ENCODE measurements at regions not wholly inside any gene's neighbourhood (a gene's known extent, or its start where the extent isn't known, plus 50 kb on each side); places are given as distances from the start of the nearest gene placed in this dataset.

- no peak for FAIRE-seq
Observed at GRCh38 chr9:1713841-1714240, 301.3 kb upstream of the SMARCA2 start.

DNA sequence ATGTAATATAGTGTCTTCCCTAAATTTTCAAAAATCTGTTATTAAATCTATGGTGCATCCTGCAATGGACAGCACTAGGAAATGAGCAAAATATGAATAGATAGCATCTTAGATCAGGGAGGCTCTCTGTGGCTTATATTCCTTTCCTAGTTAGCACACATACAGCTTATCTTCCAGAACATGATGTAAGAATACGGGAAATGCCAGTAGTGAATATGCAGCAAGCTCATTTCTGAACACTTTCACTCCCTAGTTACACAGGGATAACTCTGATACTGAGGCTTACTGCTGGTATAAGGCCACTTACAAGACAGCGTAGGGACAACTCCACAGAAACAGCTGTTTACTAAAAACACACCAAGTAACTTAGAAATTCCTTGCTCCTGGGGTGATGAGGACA lies 297.3 kb upstream of the SMARCA2 start:
- FAIRE-seq = no peak

- FAIRE-seq = no peak
Observed at GRCh38 chr9:1718836-1719235, 296.3 kb upstream of the SMARCA2 start.

DNA sequence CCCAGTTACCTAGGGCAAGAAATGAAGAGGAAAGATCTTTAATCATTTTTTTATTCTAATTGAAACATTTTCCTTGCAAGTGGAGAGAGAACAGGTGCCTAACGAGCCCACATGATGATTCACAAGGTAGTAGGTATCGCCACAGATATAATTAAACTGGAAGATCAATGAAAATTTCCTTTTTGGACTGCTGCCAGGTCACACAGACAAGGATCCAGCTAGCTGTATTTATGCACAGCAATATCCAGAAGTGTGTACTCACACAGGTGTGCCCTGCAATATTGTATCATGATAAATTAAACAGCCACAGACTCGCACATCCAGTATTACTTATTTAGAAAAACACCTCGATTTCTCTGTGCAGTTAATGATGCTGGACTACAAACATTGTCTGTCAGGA lies 294.0 kb upstream of the SMARCA2 start:
- FAIRE-seq = no peak

- FAIRE-seq = no peak
Observed at GRCh38 chr9:1722404-1722803, 292.7 kb upstream of the SMARCA2 start.

- no peak for FAIRE-seq
Observed at GRCh38 chr9:1723522-1724015, 291.6 kb upstream of the SMARCA2 start.

DNA sequence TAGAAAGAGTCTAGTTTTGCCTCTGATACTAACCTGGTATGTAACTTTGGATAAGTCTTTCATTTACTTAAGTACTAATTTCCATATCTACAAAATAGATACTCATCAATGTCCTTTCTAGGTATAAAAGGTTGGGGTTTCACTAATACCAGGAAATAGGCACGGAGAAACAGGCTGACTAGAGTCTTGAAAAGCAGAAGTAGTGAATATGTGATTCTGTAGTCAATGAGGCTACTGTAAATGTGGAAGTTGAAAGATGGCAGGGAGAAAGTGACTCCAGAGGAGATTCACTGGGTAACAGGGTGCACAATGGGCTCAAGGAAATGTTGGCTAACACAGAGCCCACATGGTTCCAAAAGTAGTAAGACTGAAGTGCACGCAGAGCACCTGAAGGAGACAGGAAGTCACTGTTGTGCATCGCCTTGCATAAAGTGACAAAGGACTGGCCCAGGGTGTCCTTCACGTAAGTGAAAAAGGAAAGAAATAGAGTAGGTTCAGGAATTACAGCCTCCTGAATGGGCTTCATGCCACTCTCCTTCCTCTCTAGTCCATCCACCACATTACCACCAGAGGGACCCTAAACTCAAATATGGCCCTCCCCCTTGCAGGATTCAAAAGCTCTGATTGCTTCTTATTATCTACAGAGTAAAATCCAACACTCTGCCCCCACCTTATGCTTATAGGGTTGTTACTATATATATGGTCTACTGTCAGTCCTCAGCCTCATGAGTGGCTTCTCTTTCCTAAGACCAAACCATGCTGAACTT lies 288.0 kb upstream of the SMARCA2 start:
- FAIRE-seq = no peak

GRCh38 chr9:1729631-1730030 lies 285.5 kb upstream of the SMARCA2 start:
- no peak for FAIRE-seq

DNA sequence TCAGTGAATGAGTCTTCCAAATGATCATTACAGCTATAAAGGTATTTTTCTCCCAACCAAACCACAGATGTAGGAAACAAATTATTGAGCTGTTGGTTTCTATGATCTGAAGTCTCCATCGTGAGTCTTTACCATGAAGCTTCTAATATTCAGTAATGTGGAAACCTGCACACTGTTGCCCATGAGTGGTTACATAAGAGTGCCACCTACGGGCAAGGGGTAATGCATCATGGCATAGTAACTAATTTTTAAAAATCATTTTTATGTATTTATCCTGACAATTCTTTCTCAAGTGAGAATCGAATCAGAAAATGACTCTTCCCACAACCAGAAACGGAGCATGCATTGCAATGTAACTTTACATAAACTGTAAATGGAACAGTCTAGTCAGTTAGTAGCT lies 282.5 kb upstream of the SMARCA2 start:
- FAIRE-seq = no peak

DNA sequence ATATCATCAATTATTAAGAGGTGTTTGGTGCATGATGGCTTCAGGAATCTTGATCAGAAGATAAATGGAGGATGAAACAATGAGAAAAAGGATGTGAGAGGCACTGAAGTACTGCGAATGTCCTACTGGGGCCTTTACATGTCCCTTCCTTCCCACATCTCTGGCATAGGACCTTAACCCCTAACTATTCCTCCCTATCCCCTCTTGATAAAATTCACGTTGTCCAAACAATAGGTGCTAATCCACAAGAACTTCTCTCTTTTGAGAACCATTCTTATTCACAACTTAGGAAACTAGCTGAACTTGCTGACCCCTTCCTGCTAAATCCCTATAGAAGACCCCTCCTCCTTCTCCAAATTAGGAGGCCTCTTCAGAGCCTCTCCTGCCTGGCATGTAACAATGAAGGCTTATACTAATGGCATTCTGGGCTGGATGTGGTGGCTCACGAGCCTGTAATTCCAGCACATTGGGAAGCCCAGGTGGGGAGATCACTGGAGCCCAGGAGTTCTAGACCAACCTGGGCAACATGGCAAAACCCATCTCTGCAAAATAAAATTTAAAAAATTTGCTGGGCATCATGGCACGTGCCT lies 276.5 kb upstream of the SMARCA2 start:
- FAIRE-seq = no peak

DNA sequence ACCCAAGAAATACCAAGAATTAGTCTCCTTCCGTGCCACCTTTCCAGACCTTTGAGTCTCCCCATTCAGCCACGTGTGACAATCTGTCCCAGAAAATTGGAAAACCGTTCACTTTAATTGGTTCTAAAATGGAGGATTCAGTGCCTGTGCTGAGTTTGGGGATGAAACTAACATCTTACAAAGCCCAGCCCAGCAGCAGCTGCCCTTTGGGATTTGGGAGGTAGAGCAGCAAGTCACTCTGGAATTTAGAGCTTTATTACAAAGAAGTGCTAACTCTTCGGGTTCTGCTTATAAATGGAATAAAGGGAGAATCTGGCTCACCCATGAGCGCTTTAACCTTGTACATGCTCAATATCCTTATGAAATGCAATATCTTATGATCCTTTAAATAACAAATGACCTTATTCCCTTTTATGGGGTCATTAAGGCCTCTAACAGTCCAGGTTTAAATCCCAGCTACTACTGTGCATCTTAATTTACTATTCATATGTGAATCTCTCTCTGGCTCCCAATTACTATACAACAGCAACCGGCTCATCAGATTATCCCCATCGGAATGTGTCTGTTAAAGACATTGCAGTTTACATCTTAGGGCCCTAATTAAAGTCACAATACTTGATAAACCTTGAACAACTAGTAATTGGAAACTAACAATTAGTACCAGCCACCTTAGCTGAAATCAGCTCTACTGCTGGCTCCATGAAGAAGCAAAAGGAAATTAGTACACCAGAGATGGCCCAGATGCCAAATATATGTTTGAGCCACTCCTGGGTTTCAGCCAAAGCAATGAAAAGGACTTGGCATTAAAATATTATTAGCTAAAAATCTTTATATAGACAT lies 271.8 kb upstream of the SMARCA2 start:
- no peak for FAIRE-seq

- FAIRE-seq = no peak
Observed at GRCh38 chr9:1745980-1746379, 269.2 kb upstream of the SMARCA2 start.

- no peak for FAIRE-seq
Observed at GRCh38 chr9:1747417-1747967, 267.7 kb upstream of the SMARCA2 start.

- no peak for FAIRE-seq
Observed at GRCh38 chr9:1748407-1748806, 266.7 kb upstream of the SMARCA2 start.

- FAIRE-seq = no peak
Observed at GRCh38 chr9:1757186-1757585, 258.0 kb upstream of the SMARCA2 start.

DNA sequence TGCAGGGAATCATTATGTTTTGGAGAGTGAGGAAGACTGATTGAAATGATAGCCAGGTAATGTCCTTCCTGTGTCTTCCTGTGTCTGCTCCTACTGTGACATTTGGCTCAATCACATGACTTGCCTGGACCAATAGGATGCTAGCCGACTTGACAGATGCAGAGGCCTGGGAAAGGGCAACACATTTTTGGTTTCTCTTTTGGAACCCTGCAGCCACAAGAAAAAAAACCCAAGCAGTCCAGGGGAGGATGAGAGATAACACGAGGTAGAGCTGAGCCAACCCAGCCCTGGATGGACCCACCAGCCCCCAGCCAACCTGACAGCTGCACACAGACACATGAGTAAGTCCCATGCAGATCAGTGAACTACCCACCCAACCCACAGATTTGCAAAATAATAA lies 256.1 kb upstream of the SMARCA2 start:
- no peak for FAIRE-seq

GRCh38 chr9:1759771-1760300 lies 255.3 kb upstream of the SMARCA2 start:
- FAIRE-seq = no peak

DNA sequence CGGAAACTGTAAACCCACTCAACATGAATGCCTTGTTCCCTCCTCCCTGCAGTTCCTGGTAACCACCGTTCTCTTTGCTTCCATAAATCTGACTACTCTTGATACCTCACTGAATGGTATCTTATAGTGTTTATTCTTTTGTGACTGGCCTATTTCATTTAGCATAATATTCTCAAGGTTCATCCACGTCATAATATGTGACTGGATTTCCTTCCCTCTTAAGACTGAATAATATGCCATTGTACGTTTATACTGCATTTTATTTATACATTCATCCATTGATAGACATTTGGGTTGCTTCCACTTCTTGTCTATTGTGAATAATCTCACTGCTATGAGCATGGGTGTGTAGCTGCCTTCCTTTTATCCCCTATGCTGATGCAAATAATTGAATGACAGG lies 253.3 kb upstream of the SMARCA2 start:
- FAIRE-seq = no peak

DNA sequence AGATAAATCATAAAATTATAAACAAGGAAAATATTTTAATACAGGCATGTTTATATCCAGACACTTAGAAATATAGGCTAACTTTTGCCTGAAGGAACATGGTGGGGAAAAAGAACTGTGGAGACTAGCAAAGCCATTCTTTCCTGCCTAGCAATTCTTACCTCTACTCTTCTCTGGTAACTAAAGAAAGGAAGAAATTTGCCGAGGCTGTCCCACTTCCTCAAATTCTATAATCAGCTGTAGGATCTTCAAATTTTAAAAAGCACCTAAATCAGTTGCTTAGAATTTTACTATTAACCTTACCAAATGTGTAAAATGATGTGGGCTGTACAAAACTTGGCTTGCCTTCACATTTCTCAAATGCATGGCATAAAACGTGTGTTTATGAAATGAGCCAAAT lies 249.1 kb upstream of the SMARCA2 start:
- FAIRE-seq = no peak

DNA sequence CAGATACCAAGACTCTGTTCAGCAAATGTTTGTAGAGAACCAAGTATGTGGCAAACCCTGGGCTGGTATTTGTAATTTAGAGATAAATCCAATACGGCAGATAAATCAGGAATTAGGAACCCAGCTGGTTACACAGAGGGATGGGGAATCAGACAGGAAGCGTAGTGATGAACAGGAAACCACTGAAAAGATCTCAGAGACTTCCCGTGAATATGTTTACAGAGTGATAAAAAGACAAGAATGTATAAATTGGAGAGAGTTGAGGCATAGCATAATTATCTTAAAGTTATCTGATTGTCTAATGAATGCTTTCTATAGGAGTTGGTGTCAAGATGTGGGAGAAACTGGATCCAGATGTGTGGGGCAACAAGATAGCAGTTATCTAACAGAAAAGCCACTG lies 246.6 kb upstream of the SMARCA2 start:
- no peak for FAIRE-seq

DNA sequence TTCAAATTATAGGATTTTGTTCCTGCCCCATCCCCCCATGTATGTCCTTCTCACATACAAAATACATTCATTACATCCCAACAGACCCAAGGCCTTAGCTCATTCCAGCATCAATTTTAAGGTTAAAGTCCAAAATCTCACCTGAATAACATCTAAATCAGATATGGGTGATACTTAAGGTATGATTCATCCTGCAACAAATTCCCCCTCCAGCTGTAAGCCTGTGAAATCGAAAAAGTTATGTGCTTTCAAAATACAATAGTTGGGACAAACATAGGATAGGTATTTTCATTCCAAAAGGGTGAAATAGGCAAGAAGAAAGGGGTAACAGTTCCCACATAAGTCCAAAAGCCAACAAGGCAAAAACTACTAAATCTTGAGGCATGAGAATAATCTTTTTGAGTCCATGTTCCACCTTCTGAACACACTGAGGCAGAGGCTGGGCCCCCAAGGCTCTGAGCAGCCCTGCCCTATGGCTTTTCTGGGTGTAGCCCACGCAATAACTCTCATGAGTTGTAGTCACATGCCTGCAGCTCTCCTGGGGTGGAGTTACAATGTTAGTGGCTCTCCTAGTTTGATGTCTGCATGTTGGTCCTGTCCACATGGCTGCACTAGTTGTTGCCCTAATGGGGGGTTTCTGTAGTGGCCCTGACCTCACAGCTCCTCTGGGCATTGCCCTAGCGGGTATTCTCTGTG lies 243.9 kb upstream of the SMARCA2 start:
- FAIRE-seq = no peak

- FAIRE-seq = no peak
Observed at GRCh38 chr9:1775230-1775629, 239.9 kb upstream of the SMARCA2 start.

- FAIRE-seq = no peak
Observed at GRCh38 chr9:1776668-1777067, 238.5 kb upstream of the SMARCA2 start.

All from islet of Langerhans (tissue), 1 donor.